Natural killer cell treated with Interleukin-12 subunit alpha and Interleukin-12 subunit beta and Interleukin-15 and Interleukin-18, amount 100 ng/mL, for 72 hours (primary cell): ENCODE measurements at regions not wholly inside any gene's neighbourhood (a gene's known extent, or its start where the extent isn't known, plus 50 kb on each side); places are given as distances from the start of the nearest gene placed in this dataset.

ENCODE experiments used
- ATAC-seq, 2 donors: fragments of 150-1000 bp; cut with Tn5 transposase in 1 of 2; sonication (Bioruptor Pico), chemical (Tn5 transposase) in 1 of 2; 2 replicates each; pipeline ENCODE4 v1.10.0; 2021
- DNase-seq: peaks from one replicate; pipeline ENCODE4 v3.0.0; 2022; ENCODE audit warnings: low spot score
- H3K27ac Mint-ChIP-seq, 2 donors: 1 replicate in 1 of 2; 2 replicates in 1 of 2; pipeline ENCODE4 v1.8.0; 2022; ENCODE audit warnings: mixed read lengths in 2 of 2, mild to moderate bottlenecking in 1 of 2, moderate library complexity in 1 of 2
- H3K27me3 Mint-ChIP-seq, 2 donors: 1 replicate in 1 of 2; 2 replicates in 1 of 2; pipeline ENCODE4 v1.8.0; 2022; ENCODE audit warnings: mixed read lengths in 2 of 2
- H3K36me3 Mint-ChIP-seq: one replicate; pipeline ENCODE4 v1.8.0; 2022; ENCODE audit warnings: mixed read lengths
- H3K4me1 Mint-ChIP-seq, 2 donors: 1 replicate in 1 of 2; 2 replicates in 1 of 2; pipeline ENCODE4 v1.8.0; 2022; ENCODE audit warnings: low read depth in 2 of 2, mixed read lengths in 2 of 2, mild to moderate bottlenecking in 1 of 2
- H3K4me3 Mint-ChIP-seq: one replicate; pipeline ENCODE4 v1.8.0; 2022; ENCODE audit warnings: mixed read lengths
- H3K9me3 Mint-ChIP-seq: 2 replicates; pipeline ENCODE4 v1.8.0; 2022; ENCODE audit warnings: mixed read lengths

GRCh38 chr1:187471555-187471954 lies 642.8 kb downstream of the PLA2G4A start:
- DNase-seq (no peak), ATAC-seq (no peak)
- Mint-ChIP-seq H3K4me1 (no peaks in the 10 kb centered on the region), H3K36me3 (peaks cover 9% of the 10 kb centered on the region), H3K27me3 (no peaks in the 10 kb centered on the region), H3K27ac (no peak overlapping the region), H3K9me3 (peaks cover 21% of the 10 kb centered on the region), H3K4me3 (no peak overlapping the region)

GRCh38 chr1:187474336-187474735 lies 645.6 kb downstream of the PLA2G4A start:
- Mint-ChIP-seq H3K9me3 (peaks cover 26% of the 10 kb centered on the region), H3K36me3 (peaks cover 9% of the 10 kb centered on the region), H3K4me1 (no peaks in the 10 kb centered on the region), H3K4me3 (no peak overlapping the region), H3K27me3 (no peaks in the 10 kb centered on the region), H3K27ac (no peak overlapping the region)
- no peak for DNase-seq
- ATAC-seq, result no peak

GRCh38 chr1:187476671-187477070 lies 647.9 kb downstream of the PLA2G4A start:
- peaks cover 31% of the 10 kb centered on the region for H3K9me3 Mint-ChIP-seq
- DNase-seq (no peak), ATAC-seq (no peak)
- no peak overlapping the region for H3K4me3 Mint-ChIP-seq
- peaks cover 5% of the 10 kb centered on the region for H3K36me3 Mint-ChIP-seq
- H3K27me3 Mint-ChIP-seq, result no peaks in the 10 kb centered on the region
- no peak overlapping the region for H3K27ac Mint-ChIP-seq
- H3K4me1 Mint-ChIP-seq, result no peaks in the 10 kb centered on the region

- DNase-seq (no peak), ATAC-seq (no peak)
- no peak overlapping the region for H3K27ac Mint-ChIP-seq
- peaks cover 31% of the 10 kb centered on the region for H3K9me3 Mint-ChIP-seq
- no peaks in the 10 kb centered on the region for H3K4me1 Mint-ChIP-seq
- no peak overlapping the region for H3K4me3 Mint-ChIP-seq
- no peaks in the 10 kb centered on the region for H3K27me3 Mint-ChIP-seq
- H3K36me3 Mint-ChIP-seq, result peaks cover 5% of the 10 kb centered on the region
These were observed 648.4 kb downstream of the PLA2G4A start for GRCh38 chr1:187477103-187477502.

- Mint-ChIP-seq H3K4me3 (no peak overlapping the region), H3K27ac (no peak overlapping the region), H3K36me3 (peaks cover 5% of the 10 kb centered on the region), H3K27me3 (no peaks in the 10 kb centered on the region), H3K4me1 (no peaks in the 10 kb centered on the region), H3K9me3 (peaks cover 29% of the 10 kb centered on the region)
- no peak for DNase-seq
- ATAC-seq, result no peak
These were observed 648.8 kb downstream of the PLA2G4A start for GRCh38 chr1:187477535-187477934.

GRCh38 chr1:187481581-187482148 lies 652.9 kb downstream of the PLA2G4A start:
- no peaks in the 10 kb centered on the region for H3K36me3 Mint-ChIP-seq
- no peak overlapping the region for H3K27ac Mint-ChIP-seq
- H3K27me3 Mint-ChIP-seq, result no peaks in the 10 kb centered on the region
- no peak overlapping the region for H3K4me3 Mint-ChIP-seq
- H3K9me3 Mint-ChIP-seq, result peaks cover 20% of the 10 kb centered on the region
- no peak for ATAC-seq
- H3K4me1 Mint-ChIP-seq, result no peaks in the 10 kb centered on the region
- DNase-seq, result no peak

- H3K4me3 Mint-ChIP-seq, result no peak overlapping the region
- H3K36me3 Mint-ChIP-seq, result no peaks in the 10 kb centered on the region
- H3K27ac Mint-ChIP-seq, result no peak overlapping the region
- DNase-seq, result no peak
- H3K4me1 Mint-ChIP-seq, result no peaks in the 10 kb centered on the region
- no peaks in the 10 kb centered on the region for H3K27me3 Mint-ChIP-seq
- ATAC-seq, result no peak
- peaks cover 15% of the 10 kb centered on the region for H3K9me3 Mint-ChIP-seq
These were observed 661.5 kb downstream of the PLA2G4A start for GRCh38 chr1:187490266-187490665.

- DNase-seq (no peak), ATAC-seq (no peak)
- Mint-ChIP-seq H3K4me1 (no peaks in the 10 kb centered on the region), H3K27me3 (no peaks in the 10 kb centered on the region), H3K4me3 (no peak overlapping the region), H3K9me3 (peaks cover 13% of the 10 kb centered on the region), H3K27ac (no peak overlapping the region), H3K36me3 (no peaks in the 10 kb centered on the region)
These were observed 662.5 kb downstream of the PLA2G4A start for GRCh38 chr1:187491082-187491720.

GRCh38 chr1:187498028-187498427 lies 669.3 kb downstream of the PLA2G4A start:
- Mint-ChIP-seq H3K27ac (no peak overlapping the region), H3K27me3 (no peaks in the 10 kb centered on the region), H3K4me1 (no peaks in the 10 kb centered on the region), H3K4me3 (no peak overlapping the region), H3K9me3 (peaks cover 15% of the 10 kb centered on the region), H3K36me3 (no peaks in the 10 kb centered on the region)
- DNase-seq (no peak), ATAC-seq (no peak)

- H3K9me3 Mint-ChIP-seq, result peaks cover 13% of the 10 kb centered on the region
- no peak for DNase-seq
- H3K4me3 Mint-ChIP-seq, result no peak overlapping the region
- H3K27me3 Mint-ChIP-seq, result no peaks in the 10 kb centered on the region
- H3K27ac Mint-ChIP-seq, result no peak overlapping the region
- no peaks in the 10 kb centered on the region for H3K4me1 Mint-ChIP-seq
- no peaks in the 10 kb centered on the region for H3K36me3 Mint-ChIP-seq
- no peak for ATAC-seq
These were observed 676.0 kb downstream of the PLA2G4A start for GRCh38 chr1:187504779-187505178.

GRCh38 chr1:187509091-187509490 lies 680.3 kb downstream of the PLA2G4A start:
- no peak for ATAC-seq
- DNase-seq, result no peak
- Mint-ChIP-seq H3K27ac (no peak overlapping the region), H3K9me3 (peaks cover 15% of the 10 kb centered on the region), H3K4me3 (no peak overlapping the region), H3K36me3 (no peaks in the 10 kb centered on the region), H3K4me1 (no peaks in the 10 kb centered on the region), H3K27me3 (no peaks in the 10 kb centered on the region)

GRCh38 chr1:187513190-187513589 lies 684.4 kb downstream of the PLA2G4A start:
- Mint-ChIP-seq H3K4me3 (no peak overlapping the region), H3K27me3 (no peaks in the 10 kb centered on the region), H3K27ac (no peak overlapping the region), H3K4me1 (no peaks in the 10 kb centered on the region), H3K36me3 (no peaks in the 10 kb centered on the region), H3K9me3 (peaks cover 19% of the 10 kb centered on the region)
- ATAC-seq (no peak), DNase-seq (no peak)

- no peak for ATAC-seq
- no peak for DNase-seq
- Mint-ChIP-seq H3K36me3 (no peaks in the 10 kb centered on the region), H3K27ac (no peak overlapping the region), H3K4me1 (no peaks in the 10 kb centered on the region), H3K9me3 (peaks cover 21% of the 10 kb centered on the region), H3K27me3 (no peaks in the 10 kb centered on the region), H3K4me3 (no peak overlapping the region)
These were observed 685.4 kb downstream of the PLA2G4A start for GRCh38 chr1:187514110-187514509.

GRCh38 chr1:187516874-187517273 lies 688.1 kb downstream of the PLA2G4A start:
- no peaks in the 10 kb centered on the region for H3K4me1 Mint-ChIP-seq
- H3K36me3 Mint-ChIP-seq, result no peaks in the 10 kb centered on the region
- no peak for DNase-seq
- no peak for ATAC-seq
- no peaks in the 10 kb centered on the region for H3K27me3 Mint-ChIP-seq
- H3K4me3 Mint-ChIP-seq, result no peak overlapping the region
- no peak overlapping the region for H3K27ac Mint-ChIP-seq
- peaks cover 14% of the 10 kb centered on the region for H3K9me3 Mint-ChIP-seq

GRCh38 chr1:187517546-187517945 lies 688.8 kb downstream of the PLA2G4A start:
- Mint-ChIP-seq H3K4me3 (no peak overlapping the region), H3K9me3 (peaks cover 9% of the 10 kb centered on the region), H3K27me3 (no peaks in the 10 kb centered on the region), H3K36me3 (no peaks in the 10 kb centered on the region), H3K4me1 (no peaks in the 10 kb centered on the region), H3K27ac (no peak overlapping the region)
- ATAC-seq (no peak), DNase-seq (no peak)
